NCI-H146 (cell line): ENCODE measurements at regions not wholly inside any gene's neighbourhood (a gene's known extent, or its start where the extent isn't known, plus 50 kb on each side); places are given as distances from the start of the nearest gene placed in this dataset.
"Not testable (repeated sequence)": the region's sequence is repeated elsewhere in the genome, so short reads cannot be mapped to it uniquely, and the experiment has no call there.

Experiments
- DNase-seq: peaks from one replicate; lab custom pipeline; 2025; lab: John Stamatoyannopoulos, UW

DNA sequence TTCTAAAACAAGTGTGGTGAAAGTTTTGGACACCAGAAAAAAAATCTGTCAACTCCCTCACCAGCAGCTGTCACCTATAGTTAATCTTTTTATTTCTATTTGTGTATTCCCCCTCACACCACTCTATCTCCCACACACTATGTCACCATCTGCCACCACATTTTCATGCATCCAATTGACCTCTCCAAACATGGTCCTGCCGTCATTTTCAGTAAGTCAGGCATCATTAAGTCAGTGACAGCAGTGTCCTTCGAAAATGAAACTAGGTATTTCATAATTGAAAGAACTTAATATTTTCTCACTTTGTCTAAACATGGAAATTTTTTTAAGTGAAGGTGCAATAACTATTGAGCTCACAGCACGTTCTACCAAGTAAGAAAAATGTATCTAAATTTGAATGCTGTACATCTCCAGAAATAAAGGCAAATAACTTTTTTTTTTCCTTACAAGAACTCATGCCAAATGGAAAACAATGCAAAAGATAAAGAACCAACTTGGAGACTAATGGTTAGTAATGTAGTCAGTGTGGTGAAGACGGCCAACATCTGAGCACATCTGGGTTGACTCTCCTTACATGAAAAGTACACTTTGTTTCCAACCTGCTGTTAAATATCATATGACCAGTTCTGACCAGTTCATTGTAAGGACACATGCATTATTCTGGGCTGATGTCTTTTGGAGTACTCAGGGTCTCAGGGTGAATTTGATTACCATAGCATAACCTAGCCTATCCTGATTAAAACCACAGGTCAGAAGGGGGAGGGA, 623.3 kb upstream of the MANEA start:
- DNase-seq, result peak; percentile 31

DNA sequence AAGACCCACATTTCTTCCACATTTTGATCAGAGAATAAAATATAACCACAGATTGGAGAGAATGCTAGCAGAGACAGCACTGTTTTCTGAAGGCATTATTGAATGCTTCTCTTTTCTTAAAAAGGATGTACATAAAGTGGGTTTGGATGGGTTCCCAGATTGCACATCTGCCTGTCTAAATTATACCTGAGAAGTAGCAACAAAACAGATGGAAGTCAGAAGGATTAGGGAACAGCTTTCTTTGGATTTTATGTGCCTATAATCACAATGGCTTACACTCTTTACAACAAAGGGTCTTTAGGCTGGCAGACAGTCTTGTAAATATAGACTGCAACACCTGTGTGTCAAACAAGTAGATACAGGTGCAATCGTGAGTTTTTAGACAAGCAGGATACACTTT, 622.2 kb upstream of the MANEA start:
- peak; percentile 89 for DNase-seq

DNA sequence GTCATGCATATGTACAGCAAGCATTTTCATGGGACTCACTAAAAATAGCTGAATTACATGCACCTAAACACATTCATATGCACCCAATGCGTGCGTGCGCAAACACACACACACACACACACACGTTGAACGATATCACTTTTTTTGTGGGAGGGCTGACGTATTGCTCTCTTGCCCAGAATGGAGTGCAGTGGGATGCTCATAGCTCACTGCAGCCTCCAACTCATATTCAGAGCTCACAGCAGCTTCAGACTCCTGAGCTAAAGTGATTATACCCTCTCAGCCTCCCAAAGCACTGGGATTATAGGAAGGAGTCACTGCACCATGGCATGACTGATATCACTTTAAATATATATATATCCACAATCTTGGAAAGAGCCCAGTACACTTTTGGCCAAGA, 620.4 kb upstream of the MANEA start:
- DNase-seq, result peak; percentile 78

DNA sequence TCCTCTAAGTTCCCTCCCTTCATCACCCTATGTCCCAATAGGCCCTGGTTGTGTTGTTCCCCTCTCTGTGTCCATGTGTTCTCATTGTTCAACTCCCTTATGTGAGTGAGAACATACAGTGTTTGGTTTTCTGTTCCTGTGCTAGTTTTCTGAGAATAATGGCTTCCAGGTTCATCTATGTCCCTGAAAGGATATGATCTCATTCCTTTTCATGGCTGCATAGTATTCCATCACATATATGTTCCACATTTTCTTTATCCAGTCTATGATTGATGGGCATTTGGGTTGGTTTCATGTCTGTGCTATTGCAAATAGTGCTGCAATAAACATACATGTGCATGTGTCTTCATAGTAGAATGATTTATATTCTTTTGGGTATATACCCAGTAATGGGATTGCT, 612.6 kb upstream of the MANEA start:
- DNase-seq, result not testable (repeated sequence)

DNA sequence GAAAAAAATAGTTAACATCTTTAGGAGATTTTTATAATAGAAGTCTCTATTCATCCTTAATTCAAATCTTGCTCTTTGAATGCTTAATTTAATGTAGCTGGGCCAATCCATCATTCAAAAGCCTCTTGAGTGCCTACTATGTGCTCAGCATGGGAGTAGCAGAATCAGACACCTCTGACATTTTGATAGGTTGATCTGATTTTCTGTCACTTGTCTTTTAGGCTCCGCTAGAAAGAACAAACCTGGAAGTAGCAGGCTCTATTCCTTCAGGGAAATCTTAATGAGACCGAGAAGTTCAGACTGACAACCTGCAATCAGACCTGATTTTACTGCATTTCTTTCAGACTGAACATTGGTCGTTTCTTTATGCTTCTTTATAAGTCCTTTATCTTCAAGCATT, 588.6 kb upstream of the MANEA start:
- no peak for DNase-seq

DNA sequence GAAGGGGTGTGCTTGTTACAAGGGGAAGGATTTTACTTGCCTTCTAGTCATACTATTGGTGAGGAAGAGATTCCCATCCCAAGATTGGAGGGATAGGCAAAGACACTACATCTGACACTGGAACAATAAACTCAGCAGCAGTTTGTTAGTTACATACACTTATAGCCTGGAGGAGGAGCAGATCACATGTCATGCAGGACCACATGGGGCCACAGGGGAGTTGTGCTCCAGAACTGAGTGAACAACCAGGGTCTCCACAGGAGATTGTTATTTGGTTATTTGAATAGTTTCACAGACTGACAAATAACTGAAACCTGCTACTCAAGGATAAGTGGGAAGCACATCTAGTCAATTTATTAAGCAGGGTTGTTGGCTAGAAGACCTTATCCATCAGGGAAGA, 559.4 kb upstream of the MANEA start:
- peak; percentile 25 for DNase-seq
